CD4-positive, alpha-beta T cell (primary cell): ENCODE measurements at regions not wholly inside any gene's neighbourhood (a gene's known extent, or its start where the extent isn't known, plus 50 kb on each side); places are given as distances from the start of the nearest gene placed in this dataset.

ENCODE experiments used
- ATAC-seq: fragments of 200-7000 bp; cut with Tn5 transposase; one replicate; pipeline ENCODE4 v1.10.0; 2022; ENCODE audit warnings: mild to moderate bottlenecking; ENCODE audit not compliant: poor library complexity
- CTCF ChIA-PET: fragments of 350-600 bp; sonication (Branson Sonifier 250); formaldehyde crosslinking; loops from one replicate; lab custom pipeline; 2021; ENCODE audit warnings: antibody characterized with exemption, inconsistent platforms; lab: Charles Lee
- POLR2A ChIA-PET: fragments of 350-600 bp; sonication (Branson Sonifier 250); formaldehyde crosslinking; loops from one replicate; lab custom pipeline; 2021; ENCODE audit warnings: antibody characterized with exemption, inconsistent platforms; lab: Charles Lee
- DNase-seq, 14 experiments: peaks; one replicate each; pipeline ENCODE4 v3.0.0-alpha.2; 2013 to 2020; ENCODE audit warnings: mixed read lengths in 2 of 14
- H3K27ac ChIP-seq, 2 donors: one replicate each; pipeline versions ENCODE4 v1.5.1 to v1.7.0; 2013; ENCODE audit warnings: low read length in 2 of 2, low read depth in 1 of 2, mild to moderate bottlenecking in 1 of 2
- H3K27me3 ChIP-seq, 2 experiments: 1 replicate in 1 of 2; 2 replicates in 1 of 2; pipeline versions ENCODE4 v1.6.1 to v1.7.0; 2013; ENCODE audit warnings: low read length in 2 of 2, control low read depth in 1 of 2, mild to moderate bottlenecking in 1 of 2, moderate library complexity in 1 of 2; ENCODE audit not compliant: insufficient read depth in 2 of 2, control insufficient read depth in 1 of 2
- H3K36me3 ChIP-seq: one replicate; pipeline ENCODE4 v1.6.1; 2013; ENCODE audit warnings: low read length, control low read depth; ENCODE audit not compliant: insufficient read depth
- H3K4me1 ChIP-seq: one replicate; pipeline ENCODE4 v1.6.1; 2013; ENCODE audit warnings: low read length, control low read depth; ENCODE audit not compliant: insufficient read depth
- H3K4me3 ChIP-seq: one replicate; pipeline ENCODE4 v1.5.1; 2013; ENCODE audit warnings: mild to moderate bottlenecking, low read length, moderate library complexity
- H3K9me3 ChIP-seq, 2 experiments: 1 replicate in 1 of 2; 2 replicates in 1 of 2; pipeline versions ENCODE4 v1.6.1 to v1.7.0; 2013; ENCODE audit warnings: low read length in 2 of 2, mild to moderate bottlenecking in 2 of 2, control low read depth in 1 of 2, moderate library complexity in 1 of 2; ENCODE audit not compliant: control insufficient read depth in 1 of 2, insufficient read depth in 1 of 2
- H3K27ac Mint-ChIP-seq: one replicate; pipeline ENCODE4 v1.8.0; 2020; ENCODE audit warnings: mixed read lengths
- H3K27me3 Mint-ChIP-seq: one replicate; pipeline ENCODE4 v1.8.0; 2021; ENCODE audit warnings: mixed read lengths
- H3K36me3 Mint-ChIP-seq: one replicate; pipeline ENCODE4 v1.8.0; 2021; ENCODE audit warnings: low read depth, mixed read lengths
- H3K4me1 Mint-ChIP-seq: one replicate; pipeline ENCODE4 v1.8.0; 2021; ENCODE audit warnings: low read depth, mixed read lengths
- H3K4me3 Mint-ChIP-seq: one replicate; pipeline ENCODE4 v1.8.0; 2020; ENCODE audit warnings: mild to moderate bottlenecking, mixed read lengths
- H3K9me3 Mint-ChIP-seq: one replicate; pipeline ENCODE4 v1.8.0; 2020; ENCODE audit warnings: mixed read lengths
- intact Hi-C, 2 experiments: fragments of 100-400 bp; cut with DNase I in 1 of 2; cut with micrococcal nuclease in 1 of 2; formaldehyde crosslinking; loops; one replicate each; pipeline versions ENCODE4 v1.15.1 to v1.9.0; 2023 to 2025; cut with DNase I, micrococcal nuclease
- TF ChIP-seq, protein P1 (sequence below): fragments of 200-600 bp; IDR thresholded peaks from one replicate; pipeline ENCODE4 v1.8.0; 2022; ENCODE audit warnings: antibody characterized with exemption, mild to moderate bottlenecking

DNA sequence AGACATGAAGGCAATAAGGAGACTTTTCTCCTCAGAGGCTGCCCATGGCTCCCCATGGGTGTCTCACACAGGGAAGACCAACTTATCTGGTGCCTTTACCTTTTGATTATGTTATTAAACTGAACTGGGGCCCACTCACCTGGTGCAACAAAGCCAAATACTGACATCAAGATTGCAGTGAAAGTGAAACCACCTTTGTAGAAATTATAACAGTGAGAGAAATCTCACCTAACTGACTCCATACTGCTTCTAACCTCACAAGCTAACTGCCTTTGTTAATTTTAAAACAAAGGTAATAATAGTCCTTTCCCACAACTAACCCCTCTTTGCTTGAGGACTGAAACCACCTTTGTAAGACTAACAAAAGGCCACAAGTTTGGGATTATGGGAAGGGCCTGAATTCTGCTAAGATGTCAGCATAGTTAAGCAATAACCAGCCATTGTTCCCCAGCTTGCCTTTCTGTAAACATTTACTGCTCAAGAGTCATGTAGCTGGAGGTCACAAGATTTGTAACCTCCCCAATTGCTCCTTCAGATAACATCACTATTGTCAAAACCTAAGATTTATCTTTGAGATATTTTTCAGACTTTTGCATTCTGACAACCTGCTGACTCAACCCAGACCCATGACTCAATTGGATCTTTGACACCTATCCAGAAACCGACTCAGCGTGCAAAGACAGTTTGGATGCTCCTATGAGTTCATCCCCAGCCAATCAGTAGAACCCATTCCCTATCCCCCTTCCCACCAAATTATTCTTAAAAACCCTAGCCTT lies 420.3 kb upstream of the CFAP20DC start:
- CTCF ChIA-PET, result no interaction called here
- POLR2A ChIA-PET, result no interaction called here

DNA sequence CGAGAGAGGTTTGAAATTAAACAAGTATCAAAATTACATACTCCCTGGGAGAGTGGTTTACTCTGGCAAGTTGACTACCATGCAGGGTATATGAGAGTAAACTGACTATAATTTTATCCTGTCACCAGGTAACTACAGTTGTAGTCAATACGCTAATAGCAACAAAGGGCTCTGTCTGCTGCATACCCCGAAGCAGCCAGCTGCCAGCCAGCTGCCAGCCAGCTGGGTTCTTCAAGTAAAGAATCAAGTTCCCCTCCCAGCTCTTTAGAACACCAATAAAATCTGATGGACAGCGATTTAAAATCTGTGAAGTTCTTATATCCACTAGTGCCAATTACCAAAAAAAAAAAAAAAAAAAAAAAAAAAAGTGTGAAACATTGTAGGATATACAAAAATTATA lies 417.7 kb upstream of the CFAP20DC start:
- Mint-ChIP-seq H3K4me1 (peaks cover 12% of the 10 kb centered on the region), H3K27ac (no peak overlapping the region), H3K27me3 (no peaks in the 10 kb centered on the region), H3K36me3 (no peaks in the 10 kb centered on the region), H3K9me3 (peaks cover 7% of the 10 kb centered on the region), H3K4me3 (no peak overlapping the region)
- TF ChIP-seq, protein P1, sequence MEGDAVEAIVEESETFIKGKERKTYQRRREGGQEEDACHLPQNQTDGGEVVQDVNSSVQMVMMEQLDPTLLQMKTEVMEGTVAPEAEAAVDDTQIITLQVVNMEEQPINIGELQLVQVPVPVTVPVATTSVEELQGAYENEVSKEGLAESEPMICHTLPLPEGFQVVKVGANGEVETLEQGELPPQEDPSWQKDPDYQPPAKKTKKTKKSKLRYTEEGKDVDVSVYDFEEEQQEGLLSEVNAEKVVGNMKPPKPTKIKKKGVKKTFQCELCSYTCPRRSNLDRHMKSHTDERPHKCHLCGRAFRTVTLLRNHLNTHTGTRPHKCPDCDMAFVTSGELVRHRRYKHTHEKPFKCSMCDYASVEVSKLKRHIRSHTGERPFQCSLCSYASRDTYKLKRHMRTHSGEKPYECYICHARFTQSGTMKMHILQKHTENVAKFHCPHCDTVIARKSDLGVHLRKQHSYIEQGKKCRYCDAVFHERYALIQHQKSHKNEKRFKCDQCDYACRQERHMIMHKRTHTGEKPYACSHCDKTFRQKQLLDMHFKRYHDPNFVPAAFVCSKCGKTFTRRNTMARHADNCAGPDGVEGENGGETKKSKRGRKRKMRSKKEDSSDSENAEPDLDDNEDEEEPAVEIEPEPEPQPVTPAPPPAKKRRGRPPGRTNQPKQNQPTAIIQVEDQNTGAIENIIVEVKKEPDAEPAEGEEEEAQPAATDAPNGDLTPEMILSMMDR, result no peak
- no peak for DNase-seq
- H3K4me3 ChIP-seq, result no peak overlapping the region
- ChIA-PET CTCF (no interaction called here), POLR2A (no interaction called here)
- no peaks in the 10 kb centered on the region for H3K9me3 ChIP-seq
- no peak for ATAC-seq
- intact Hi-C loops, result no loop called here
- H3K36me3 ChIP-seq, result no peaks in the 10 kb centered on the region
- no peaks in the 10 kb centered on the region for H3K27me3 ChIP-seq
- no peak overlapping the region for H3K27ac ChIP-seq
- H3K4me1 ChIP-seq, result no peaks in the 10 kb centered on the region

More for the DNA sequence above, 420.3 kb upstream of the CFAP20DC start:
- Histone ChIP-seq H3K27me3 (no peaks in the 10 kb centered on the region), H3K4me3 (no peak overlapping the region), H3K4me1 (no peaks in the 10 kb centered on the region), H3K9me3 (no peaks in the 10 kb centered on the region), H3K36me3 (no peaks in the 10 kb centered on the region), H3K27ac (no peak overlapping the region)
- peaks cover 20% of the 10 kb centered on the region for H3K4me1 Mint-ChIP-seq
- H3K27me3 Mint-ChIP-seq, result no peaks in the 10 kb centered on the region
- DNase-seq, result peak in 1 of 14 experiments; percentile 20
- no peak overlapping the region for H3K27ac Mint-ChIP-seq
- no peaks in the 10 kb centered on the region for H3K36me3 Mint-ChIP-seq
- no peak overlapping the region for H3K4me3 Mint-ChIP-seq
- no peak for ATAC-seq
- H3K9me3 Mint-ChIP-seq, result peaks cover 5% of the 10 kb centered on the region
- intact Hi-C loops, result no loop called here
- TF ChIP-seq, protein P1, result no peak

DNA sequence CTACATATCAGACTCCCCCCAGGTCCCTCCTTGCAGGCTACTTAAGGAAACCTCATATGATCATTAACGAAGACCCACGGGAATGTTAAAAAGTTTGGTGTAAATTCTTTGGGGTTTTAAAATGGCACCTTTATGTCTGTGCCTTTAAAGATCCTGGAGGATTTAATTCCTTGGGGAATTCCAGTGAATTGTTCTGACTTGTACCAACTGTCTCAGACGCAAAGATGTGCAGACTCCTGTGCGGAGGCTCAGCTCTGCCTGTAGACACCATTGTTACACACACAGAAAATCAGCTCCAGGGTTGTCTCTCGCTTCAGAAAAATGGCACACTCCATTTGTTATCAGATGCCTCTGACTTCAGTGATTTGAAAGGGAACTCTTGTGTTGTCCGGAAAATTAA lies 414.4 kb upstream of the CFAP20DC start:
- ChIA-PET CTCF (no interaction called here), POLR2A (no interaction called here)
- no peaks in the 10 kb centered on the region for H3K36me3 Mint-ChIP-seq
- H3K9me3 ChIP-seq, result no peaks in the 10 kb centered on the region
- intact Hi-C loops, result no loop called here
- H3K27ac ChIP-seq, result no peak overlapping the region
- H3K36me3 ChIP-seq, result no peaks in the 10 kb centered on the region
- TF ChIP-seq, protein P1, result no peak
- no peak overlapping the region for H3K4me3 Mint-ChIP-seq
- no peaks in the 10 kb centered on the region for H3K4me1 Mint-ChIP-seq
- H3K4me3 ChIP-seq, result no peak overlapping the region
- no peaks in the 10 kb centered on the region for H3K27me3 Mint-ChIP-seq
- ATAC-seq (no peak), DNase-seq (no peak)
- no peaks in the 10 kb centered on the region for H3K27me3 ChIP-seq
- H3K9me3 Mint-ChIP-seq, result peaks cover 2% of the 10 kb centered on the region
- no peak overlapping the region for H3K27ac Mint-ChIP-seq
- H3K4me1 ChIP-seq, result no peaks in the 10 kb centered on the region
